ENCODE measurements at regions not wholly inside any gene's neighbourhood (a gene's known extent, or its start where the extent isn't known, plus 50 kb on each side); places are given as distances from the start of the nearest gene placed in this dataset.

- no peaks in the 10 kb centered on the region for H3K4me1 Mint-ChIP-seq
- DNase-seq (ENCODE audit: low spot score in 2 of 2): no peak
- H3K27ac Mint-ChIP-seq (ENCODE audit: low read depth): no peak overlapping the region
- H3K4me3 Mint-ChIP-seq: no peak overlapping the region
- H3K36me3 Mint-ChIP-seq (ENCODE audit: insufficient read depth): peaks cover 1% of the 10 kb centered on the region
- H3K27me3 Mint-ChIP-seq: peaks cover 30% of the 10 kb centered on the region
- no peak for ATAC-seq (replicated peaks; ENCODE audit: extremely low read depth, poor library complexity, severe bottlenecking)
- H3K9me3 Mint-ChIP-seq: no peaks in the 10 kb centered on the region
Measured at GRCh38 chr2:64905338-64906024, 83.7 kb upstream of the SLC1A4 start.

- ATAC-seq (replicated peaks; ENCODE audit: extremely low read depth, poor library complexity, severe bottlenecking) (no peak), DNase-seq (ENCODE audit: low spot score in 2 of 2) (no peak)
- H3K4me3 Mint-ChIP-seq: no peak overlapping the region
Measured at GRCh38 chr2:64906853-64907536, 82.2 kb upstream of the SLC1A4 start.

DNA sequence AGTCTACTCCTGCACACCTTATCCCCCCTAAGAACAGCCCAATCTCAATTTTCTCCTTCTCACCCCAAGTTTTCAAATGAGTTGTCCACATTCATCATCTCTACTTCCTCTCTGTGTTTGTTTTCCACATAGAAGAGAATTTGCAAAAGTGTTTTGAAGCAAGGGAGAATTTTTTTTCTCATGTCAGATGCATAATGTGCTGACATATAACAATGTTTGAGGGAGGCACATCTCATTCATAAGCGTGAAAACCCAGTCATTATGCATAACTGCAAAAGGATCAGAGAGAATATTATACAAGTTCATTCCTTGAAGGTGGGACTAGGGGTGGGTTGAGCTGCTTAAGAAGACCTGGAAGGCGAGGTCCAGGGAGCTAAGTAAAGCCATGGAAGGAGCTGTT, 80.8 kb upstream of the SLC1A4 start:
- no peak overlapping the region for H3K27ac Mint-ChIP-seq (ENCODE audit: low read depth)
- DNase-seq (ENCODE audit: low spot score in 2 of 2) (no peak), ATAC-seq (replicated peaks; ENCODE audit: extremely low read depth, poor library complexity, severe bottlenecking) (no peak)
- H3K4me3 Mint-ChIP-seq: no peak overlapping the region
- H3K9me3 Mint-ChIP-seq: no peaks in the 10 kb centered on the region
- H3K27me3 Mint-ChIP-seq: peaks cover 20% of the 10 kb centered on the region
- peaks cover 1% of the 10 kb centered on the region for H3K36me3 Mint-ChIP-seq (ENCODE audit: insufficient read depth)
- no peaks in the 10 kb centered on the region for H3K4me1 Mint-ChIP-seq

More at GRCh38 chr2:64906853-64907536, 82.2 kb upstream of the SLC1A4 start:
- H3K36me3 Mint-ChIP-seq (ENCODE audit: insufficient read depth): peaks cover 1% of the 10 kb centered on the region
- H3K4me1 Mint-ChIP-seq: no peaks in the 10 kb centered on the region
- H3K27ac Mint-ChIP-seq (ENCODE audit: low read depth): no peak overlapping the region
- no peaks in the 10 kb centered on the region for H3K9me3 Mint-ChIP-seq
- H3K27me3 Mint-ChIP-seq: peaks cover 30% of the 10 kb centered on the region

GRCh38 chr2:64910523-64910922, 78.7 kb upstream of the SLC1A4 start:
- no peak for DNase-seq (ENCODE audit: low spot score in 2 of 2)
- no peaks in the 10 kb centered on the region for H3K4me1 Mint-ChIP-seq
- no peak for ATAC-seq (replicated peaks; ENCODE audit: extremely low read depth, poor library complexity, severe bottlenecking)
- H3K27me3 Mint-ChIP-seq: peaks cover 9% of the 10 kb centered on the region
- H3K36me3 Mint-ChIP-seq (ENCODE audit: insufficient read depth): no peaks in the 10 kb centered on the region
- H3K9me3 Mint-ChIP-seq: no peaks in the 10 kb centered on the region
- H3K27ac Mint-ChIP-seq (ENCODE audit: low read depth): no peak overlapping the region
- H3K4me3 Mint-ChIP-seq: no peak overlapping the region

GRCh38 chr2:64910972-64911433, 78.2 kb upstream of the SLC1A4 start:
- H3K4me3 Mint-ChIP-seq: no peak overlapping the region
- DNase-seq (ENCODE audit: low spot score in 2 of 2) (no peak), ATAC-seq (replicated peaks; ENCODE audit: extremely low read depth, poor library complexity, severe bottlenecking) (no peak)
- H3K27ac Mint-ChIP-seq (ENCODE audit: low read depth): no peak overlapping the region
- H3K27me3 Mint-ChIP-seq: peaks cover 9% of the 10 kb centered on the region
- H3K4me1 Mint-ChIP-seq: no peaks in the 10 kb centered on the region
- H3K9me3 Mint-ChIP-seq: no peaks in the 10 kb centered on the region
- no peaks in the 10 kb centered on the region for H3K36me3 Mint-ChIP-seq (ENCODE audit: insufficient read depth)

- Mint-ChIP-seq H3K4me3 (no peak overlapping the region), H3K27ac (ENCODE audit: low read depth) (no peak overlapping the region), H3K27me3 (peaks cover 7% of the 10 kb centered on the region), H3K9me3 (no peaks in the 10 kb centered on the region), H3K4me1 (peaks cover 10% of the 10 kb centered on the region), H3K36me3 (ENCODE audit: insufficient read depth) (peaks cover 5% of the 10 kb centered on the region)
- ATAC-seq (replicated peaks; ENCODE audit: extremely low read depth, poor library complexity, severe bottlenecking) (no peak), DNase-seq (ENCODE audit: low spot score in 2 of 2) (no peak)
Measured at GRCh38 chr2:64913357-64913869, 75.8 kb upstream of the SLC1A4 start.

DNA sequence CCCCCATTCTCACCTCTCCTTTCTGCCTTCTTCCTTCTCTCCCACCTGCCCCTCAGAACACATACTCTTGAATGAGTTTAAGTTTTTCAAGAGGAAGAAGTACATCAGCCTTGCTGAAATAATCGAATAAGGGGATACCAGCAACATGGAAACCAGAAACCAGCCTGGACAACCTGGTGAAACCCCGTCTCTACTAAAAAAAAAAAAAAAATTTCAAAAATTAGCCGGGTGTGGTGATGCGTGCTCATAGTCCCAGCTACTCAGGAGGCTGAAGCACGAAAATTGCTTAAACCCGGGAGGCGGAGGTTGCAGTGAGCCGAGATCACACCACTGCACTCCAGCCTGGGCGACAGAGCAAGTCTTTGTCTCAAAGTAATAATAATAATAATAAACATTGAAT, 75.0 kb upstream of the SLC1A4 start:
- H3K4me3 Mint-ChIP-seq: no peak overlapping the region
- no peaks in the 10 kb centered on the region for H3K9me3 Mint-ChIP-seq
- H3K27me3 Mint-ChIP-seq: no peaks in the 10 kb centered on the region
- no peak for ATAC-seq (replicated peaks; ENCODE audit: extremely low read depth, poor library complexity, severe bottlenecking)
- H3K27ac Mint-ChIP-seq (ENCODE audit: low read depth): no peak overlapping the region
- no peak for DNase-seq (ENCODE audit: low spot score in 2 of 2)
- H3K4me1 Mint-ChIP-seq: peaks cover 18% of the 10 kb centered on the region
- peaks cover 5% of the 10 kb centered on the region for H3K36me3 Mint-ChIP-seq (ENCODE audit: insufficient read depth)

GRCh38 chr2:64914735-64915509, 74.3 kb upstream of the SLC1A4 start:
- ATAC-seq (replicated peaks; ENCODE audit: extremely low read depth, poor library complexity, severe bottlenecking) (no peak), DNase-seq (ENCODE audit: low spot score in 2 of 2) (no peak)
- peaks cover 5% of the 10 kb centered on the region for H3K36me3 Mint-ChIP-seq (ENCODE audit: insufficient read depth)
- no peak overlapping the region for H3K4me3 Mint-ChIP-seq
- peaks cover 18% of the 10 kb centered on the region for H3K4me1 Mint-ChIP-seq
- no peak overlapping the region for H3K27ac Mint-ChIP-seq (ENCODE audit: low read depth)
- H3K27me3 Mint-ChIP-seq: no peaks in the 10 kb centered on the region
- no peaks in the 10 kb centered on the region for H3K9me3 Mint-ChIP-seq

GRCh38 chr2:64915510-64915900, 73.7 kb upstream of the SLC1A4 start:
- H3K27ac Mint-ChIP-seq (ENCODE audit: low read depth): no peak overlapping the region
- H3K4me3 Mint-ChIP-seq: no peak overlapping the region
- no peaks in the 10 kb centered on the region for H3K27me3 Mint-ChIP-seq
- peaks cover 5% of the 10 kb centered on the region for H3K36me3 Mint-ChIP-seq (ENCODE audit: insufficient read depth)
- H3K9me3 Mint-ChIP-seq: no peaks in the 10 kb centered on the region
- ATAC-seq (replicated peaks; ENCODE audit: extremely low read depth, poor library complexity, severe bottlenecking) (no peak), DNase-seq (ENCODE audit: low spot score in 2 of 2) (no peak)
- peaks cover 18% of the 10 kb centered on the region for H3K4me1 Mint-ChIP-seq

DNA sequence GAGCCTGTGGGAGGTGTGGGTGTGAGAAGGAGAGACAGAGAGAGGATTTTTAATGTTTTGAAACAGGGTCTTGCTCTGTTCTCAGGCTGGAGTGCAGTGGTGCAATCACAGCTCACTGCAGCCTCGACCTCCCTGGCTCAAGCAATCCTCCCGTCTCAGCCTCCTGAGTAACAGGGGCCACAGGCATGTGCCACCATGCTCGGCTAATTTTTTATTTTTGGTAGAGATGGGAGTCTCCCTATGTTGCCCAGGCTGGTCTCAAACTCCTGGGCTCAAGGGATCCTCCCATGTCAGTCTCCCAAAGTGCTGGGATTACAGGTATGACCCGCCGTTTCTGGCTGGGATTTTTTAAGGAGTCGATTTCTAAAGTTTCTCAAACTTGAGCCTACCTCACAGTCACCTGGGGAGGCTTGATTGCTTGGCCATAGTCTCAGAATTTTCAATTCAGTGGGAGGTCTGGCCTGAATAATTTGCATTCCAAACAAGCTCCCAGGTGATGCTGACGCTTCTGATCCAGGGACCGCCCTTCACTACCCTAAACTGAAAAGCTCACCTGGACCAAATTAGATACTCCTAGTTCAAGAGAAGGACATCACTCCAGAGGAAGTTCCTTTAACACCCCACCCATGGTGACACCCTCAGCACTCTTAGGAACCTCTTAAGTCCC, 70.8 kb upstream of the SLC1A4 start:
- Mint-ChIP-seq H3K27me3 (no peaks in the 10 kb centered on the region), H3K27ac (ENCODE audit: low read depth) (peak overlapping the region; percentile 72), H3K4me1 (peaks cover 18% of the 10 kb centered on the region), H3K9me3 (no peaks in the 10 kb centered on the region), H3K4me3 (peak overlapping the region; percentile 84), H3K36me3 (ENCODE audit: insufficient read depth) (peaks cover 5% of the 10 kb centered on the region)
- DNase-seq (ENCODE audit: low spot score in 2 of 2): no peak
- ATAC-seq (replicated peaks; ENCODE audit: extremely low read depth, poor library complexity, severe bottlenecking): no peak

GRCh38 chr2:64919261-64919660, 69.9 kb upstream of the SLC1A4 start:
- peaks cover 5% of the 10 kb centered on the region for H3K36me3 Mint-ChIP-seq (ENCODE audit: insufficient read depth)
- no peaks in the 10 kb centered on the region for H3K27me3 Mint-ChIP-seq
- ATAC-seq (replicated peaks; ENCODE audit: extremely low read depth, poor library complexity, severe bottlenecking) (no peak), DNase-seq (ENCODE audit: low spot score in 2 of 2) (no peak)
- H3K27ac Mint-ChIP-seq (ENCODE audit: low read depth): no peak overlapping the region
- H3K4me3 Mint-ChIP-seq: peak overlapping the region; percentile 84
- H3K4me1 Mint-ChIP-seq: peaks cover 18% of the 10 kb centered on the region
- H3K9me3 Mint-ChIP-seq: no peaks in the 10 kb centered on the region

Data from central memory CD8-positive, alpha-beta T cell (primary cell).